OCI-LY3 (cell line): ENCODE measurements at regions not wholly inside any gene's neighbourhood (a gene's known extent, or its start where the extent isn't known, plus 50 kb on each side); places are given as distances from the start of the nearest gene placed in this dataset.

Experiments
- CTCF ChIP-seq: fragments of 200-600, 300-600 bp; sonication (generic); IDR thresholded peaks from 2 replicates; pipeline ENCODE4 v1.5.1; 2014; ENCODE audit warnings: antibody characterized with exemption, low read length, low read depth
- EZH2phosphoT487 ChIP-seq: fragments of 200-600 bp; shearing (Covaris generic); IDR thresholded peaks from 2 replicates; pipeline ENCODE4 v1.6.1; 2018; ENCODE audit warnings: antibody characterized with exemption, mixed run types, low read depth

GRCh38 chr11:88435415-88435814 is 97.9 kb upstream of the CTSC start:
- TF ChIP-seq CTCF (peak; percentile 42), EZH2phosphoT487 (peak; percentile 45; the same call in 1 of the 2 replicates)
